ENCODE measurements at regions not wholly inside any gene's neighbourhood (a gene's known extent, or its start where the extent isn't known, plus 50 kb on each side); places are given as distances from the start of the nearest gene placed in this dataset.
"Not testable (repeated sequence)": the region's sequence is repeated elsewhere in the genome, so short reads cannot be mapped to it uniquely, and the experiment has no call there.

DNA sequence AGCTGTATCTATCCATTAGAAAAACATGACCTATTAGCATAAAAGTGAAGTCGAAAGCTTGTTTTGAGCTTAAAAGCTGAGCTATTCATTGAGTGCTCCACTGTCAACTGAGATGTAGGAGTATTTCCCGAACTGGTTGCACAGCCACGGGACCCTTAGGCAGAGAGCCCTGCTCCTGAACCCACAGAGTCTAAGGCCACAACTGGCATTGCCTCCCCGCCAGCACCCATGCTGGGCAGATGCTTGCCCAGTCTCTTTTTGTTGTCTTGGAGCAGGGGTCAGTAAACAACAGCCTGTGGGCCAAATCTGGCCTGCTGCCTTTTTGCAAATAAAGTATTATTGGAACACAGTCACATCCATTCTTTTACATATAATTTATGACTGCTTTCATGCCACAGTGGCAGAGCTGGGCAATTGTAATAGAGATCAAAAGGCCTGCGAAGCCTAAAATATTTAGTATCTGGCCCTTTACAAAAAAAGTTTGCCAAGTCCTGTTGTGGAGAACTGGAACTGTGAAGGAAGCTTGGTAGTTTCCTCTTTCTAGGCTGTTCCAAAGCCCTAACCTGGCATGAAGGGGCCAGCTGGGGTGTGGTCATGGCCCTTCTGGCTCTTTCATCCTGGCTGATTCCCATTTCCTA lies 58.4 kb upstream of the WAPL start:
- no peak for DNase-seq (ENCODE audit: low read depth in 3 of 3)

DNA sequence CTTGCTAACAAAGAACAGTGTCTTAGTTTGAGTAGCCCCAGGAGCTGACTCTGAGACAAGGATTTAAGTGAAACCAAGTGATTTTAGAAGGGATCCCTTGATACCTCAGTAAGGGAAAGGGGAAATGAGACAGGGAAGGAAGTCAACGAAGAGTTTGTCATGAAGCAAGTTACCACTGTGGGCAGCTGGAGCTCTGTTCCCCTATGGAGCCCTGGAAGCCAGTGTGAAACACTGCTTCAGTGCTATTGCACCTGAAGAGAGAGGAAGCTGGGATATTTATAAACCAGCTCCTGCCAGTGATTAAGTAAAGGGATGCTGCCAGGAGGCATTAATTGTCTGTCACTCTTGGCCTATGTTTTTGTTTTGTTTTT lies 58.9 kb upstream of the WAPL start:
- DNase-seq (ENCODE audit: low read depth in 3 of 3): no peak

DNA sequence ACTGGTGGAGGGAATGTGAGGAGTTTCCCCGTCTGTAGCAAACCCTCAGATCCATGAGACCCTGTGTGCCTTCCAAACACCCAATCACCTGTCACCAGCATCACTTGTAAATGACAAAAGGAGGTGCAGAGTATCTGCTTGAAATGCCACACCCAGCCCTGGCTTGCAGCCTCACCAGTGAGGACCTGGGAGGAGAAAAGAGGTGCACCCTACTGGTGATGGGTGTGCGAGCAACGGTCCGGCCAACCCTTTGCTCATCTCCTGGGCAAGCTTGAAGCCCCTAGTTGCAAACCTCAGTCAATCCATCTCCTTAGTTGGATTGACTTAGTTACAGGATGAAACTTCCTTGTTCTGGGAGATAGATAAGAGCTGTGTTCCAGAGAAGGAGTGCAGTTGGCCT lies 62.4 kb upstream of the WAPL start:
- no peak for DNase-seq (ENCODE audit: low read depth in 3 of 3)

DNA sequence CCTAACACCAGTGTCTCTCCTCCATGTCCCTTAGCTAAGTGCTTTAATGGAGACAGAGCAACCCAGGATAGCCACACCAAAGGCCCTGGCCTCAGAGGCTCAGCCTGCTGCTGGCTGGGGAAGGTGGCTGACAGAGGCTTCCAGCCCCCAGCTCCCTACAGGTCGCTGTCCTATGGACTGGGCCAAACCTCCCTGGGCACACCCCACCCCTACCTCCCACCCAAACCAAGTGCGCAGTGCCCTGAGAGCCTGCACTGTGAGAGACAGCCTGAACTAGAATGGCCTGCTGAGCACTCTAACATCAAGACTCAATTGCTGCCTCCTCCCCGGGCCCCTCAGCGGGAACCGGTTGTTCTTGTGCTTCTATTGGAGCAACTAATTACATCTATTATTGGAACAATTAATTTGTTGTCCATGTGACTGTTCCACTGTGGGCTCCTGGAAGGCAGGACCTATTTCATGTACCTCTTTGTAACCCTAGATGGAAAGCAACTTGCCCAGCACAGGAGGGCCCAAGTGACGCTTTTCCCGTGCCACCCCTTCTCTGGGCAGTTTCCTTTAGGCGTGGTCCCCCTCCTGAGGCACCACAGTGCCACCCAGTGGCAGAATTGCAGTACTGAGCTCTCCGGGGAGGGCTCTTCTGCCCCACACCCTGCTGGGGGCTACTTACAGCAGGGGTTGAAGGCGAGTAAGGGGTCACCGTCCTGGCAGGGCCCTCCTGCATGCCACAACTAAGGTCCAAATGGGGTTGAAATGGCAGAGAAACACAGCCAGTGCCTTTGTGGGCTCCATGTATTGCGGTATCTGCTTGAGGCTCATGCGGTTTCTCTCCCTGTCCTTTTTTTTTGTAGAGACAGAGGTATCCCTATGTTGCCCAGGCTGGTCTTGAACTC lies 63.7 kb upstream of the WAPL start:
- DNase-seq (ENCODE audit: low read depth in 3 of 3): peak; percentile 54 to 60 (median 58)

DNA sequence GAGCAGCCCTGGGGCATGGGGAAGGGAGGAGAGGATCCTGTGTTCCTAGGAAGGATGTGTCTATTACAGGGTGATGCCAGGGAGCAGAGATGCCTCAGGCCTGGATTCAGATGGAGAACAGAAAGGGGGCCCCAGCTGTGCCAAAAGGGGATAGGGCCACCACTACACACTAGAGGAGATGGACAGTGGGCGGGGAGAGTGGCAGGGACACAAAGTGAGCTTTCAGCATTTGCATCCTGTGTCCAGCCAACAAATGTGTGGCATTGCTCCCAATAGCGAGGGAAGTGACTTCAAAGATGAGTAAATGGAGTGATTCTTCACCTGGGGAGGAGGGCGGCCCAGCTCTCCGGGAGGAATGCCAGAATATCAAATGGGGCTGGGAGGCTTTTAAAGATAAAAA lies 64.9 kb upstream of the WAPL start:
- no peak for DNase-seq (ENCODE audit: low read depth in 3 of 3)

DNA sequence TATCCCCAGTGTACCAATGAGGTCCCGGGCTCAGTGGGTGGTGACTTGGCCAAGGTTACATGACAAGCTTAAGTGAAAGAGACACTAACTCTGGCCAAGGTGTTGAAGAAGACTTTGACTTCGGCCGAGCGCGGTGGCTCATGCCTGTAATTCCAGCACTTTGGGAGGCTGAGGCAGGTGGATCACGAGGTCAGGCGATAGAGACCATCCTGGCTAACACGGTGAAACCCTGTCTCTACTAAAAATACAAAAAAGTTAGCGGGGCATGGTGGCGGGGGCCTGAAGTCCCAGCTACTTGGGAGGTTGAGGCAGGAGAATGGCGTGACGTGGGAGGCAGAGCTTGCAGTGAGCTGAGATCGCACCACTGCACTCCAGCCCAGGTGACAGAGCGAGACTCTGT lies 65.6 kb upstream of the OPN4 start:
- not testable (repeated sequence) for DNase-seq (ENCODE audit: low read depth in 3 of 3)

DNA sequence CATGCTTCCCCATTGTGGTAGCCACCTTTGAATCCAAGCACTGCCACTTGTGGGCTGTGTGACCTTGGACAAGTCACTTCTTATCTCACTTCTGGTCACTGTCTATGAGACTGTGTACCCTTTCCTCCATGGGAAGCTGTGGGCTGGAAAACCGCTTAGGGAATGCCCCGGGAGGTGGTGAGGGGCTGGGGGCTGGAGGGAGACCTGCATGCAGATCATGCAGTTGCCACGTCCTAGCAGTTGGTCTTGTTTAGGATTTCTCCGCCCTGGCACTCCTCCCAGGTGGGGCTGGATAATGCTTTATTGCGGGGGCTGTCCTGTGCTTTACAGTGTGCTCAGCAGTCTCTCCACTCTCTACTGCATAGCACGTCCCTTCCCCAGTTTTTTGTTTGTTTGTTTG lies 62.9 kb upstream of the OPN4 start:
- DNase-seq (ENCODE audit: low read depth in 3 of 3): no peak

DNA sequence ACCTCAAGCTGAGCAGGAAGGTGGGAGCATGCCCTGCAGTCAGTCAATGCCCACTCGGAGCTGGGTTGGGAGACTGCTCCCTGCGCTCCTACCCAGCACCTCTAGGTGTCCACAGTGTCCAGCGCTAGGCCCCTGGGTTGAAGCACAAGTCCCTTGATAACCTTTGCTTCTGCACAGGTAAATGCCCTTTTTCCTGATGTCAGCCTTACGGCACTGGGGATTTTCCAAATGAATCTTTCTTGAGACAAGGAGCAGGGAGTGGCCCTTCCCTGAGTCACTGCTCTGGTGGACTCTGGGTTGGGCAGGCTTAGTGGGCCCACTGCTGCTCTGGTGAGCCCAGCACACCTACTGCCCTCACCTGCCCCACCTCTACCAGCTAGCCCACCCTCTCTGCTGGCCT lies 61.9 kb upstream of the OPN4 start:
- no peak for DNase-seq (ENCODE audit: low read depth in 3 of 3)

DNA sequence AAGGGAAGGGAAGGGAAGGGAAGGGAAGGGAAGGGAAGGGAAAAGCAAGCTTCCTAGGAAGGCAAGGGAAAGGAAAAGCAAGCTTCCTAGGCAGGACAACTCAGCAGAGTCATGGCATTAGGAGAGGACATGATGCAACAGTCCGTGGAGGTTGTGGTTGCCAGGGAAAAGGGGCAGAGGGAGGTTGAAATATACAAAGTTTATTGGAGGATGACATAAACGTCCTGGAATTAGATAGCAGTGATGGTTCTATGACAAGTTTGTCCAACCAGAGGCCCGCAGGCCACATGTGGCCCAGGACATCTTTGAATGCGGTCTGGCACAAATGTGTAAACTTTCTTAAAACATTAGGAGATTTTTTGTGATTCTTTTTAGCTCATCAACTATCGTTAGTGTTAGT lies 59.8 kb upstream of the OPN4 start:
- DNase-seq (ENCODE audit: low read depth in 3 of 3): no peak

DNA sequence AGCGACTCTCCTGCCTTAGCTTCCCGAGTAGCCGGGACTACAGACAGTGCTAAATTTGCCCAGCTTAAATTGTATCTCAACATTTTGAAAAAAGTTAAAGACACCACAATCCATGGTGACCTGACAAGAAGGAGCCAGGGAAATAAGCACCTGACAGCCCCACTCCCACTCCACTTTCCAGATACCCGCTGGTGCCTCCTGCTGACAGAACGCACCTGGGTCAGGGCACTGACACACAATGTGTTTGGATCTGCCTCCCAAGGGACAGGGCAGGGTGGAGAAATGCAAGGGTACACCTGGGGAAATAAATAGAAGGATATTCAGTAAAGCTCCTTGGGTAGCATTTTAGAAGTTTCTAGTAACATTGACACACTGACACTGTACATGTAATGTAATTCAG lies 58.9 kb upstream of the OPN4 start:
- no peak for DNase-seq (ENCODE audit: low read depth in 3 of 3)

DNA sequence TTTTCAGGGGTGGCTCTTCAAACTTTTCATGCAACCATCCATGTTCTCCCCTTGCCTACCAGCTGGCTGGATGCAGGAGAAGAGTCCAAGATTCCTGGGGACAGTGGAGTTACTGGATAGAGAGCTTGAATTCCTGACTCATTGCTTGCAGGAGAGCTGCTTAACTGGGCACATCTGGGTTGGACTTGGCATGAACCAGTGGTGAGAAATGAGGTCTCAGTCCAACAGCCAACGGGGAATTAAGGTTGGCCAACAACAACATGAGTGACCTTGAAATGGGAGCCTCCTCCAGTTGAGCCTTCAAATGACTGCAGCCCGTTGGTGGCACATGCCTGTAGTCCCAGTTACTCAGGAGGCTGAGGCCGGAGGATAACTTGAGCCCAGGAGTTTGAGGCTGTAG lies 58.1 kb upstream of the OPN4 start:
- DNase-seq (ENCODE audit: low read depth in 3 of 3): no peak

DNA sequence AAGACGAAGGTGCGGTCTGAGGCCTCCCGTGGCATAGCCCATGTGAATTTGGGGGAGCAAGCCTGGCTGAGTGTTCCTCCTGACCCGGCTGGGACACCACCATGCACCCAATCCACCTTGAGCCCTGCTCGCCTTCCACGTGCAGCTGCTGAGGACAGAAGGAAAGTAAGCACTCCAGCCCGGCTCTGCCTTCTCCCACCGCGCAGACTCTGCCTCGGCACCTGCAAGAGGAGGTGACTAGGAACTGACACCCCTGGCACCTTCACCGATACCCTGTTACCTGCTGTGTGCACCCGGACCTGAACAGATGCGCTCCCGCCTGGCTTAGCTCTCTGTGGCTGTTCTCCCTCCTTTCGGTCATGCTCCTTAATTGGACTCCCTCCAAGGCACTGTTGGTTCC lies 57.0 kb upstream of the OPN4 start:
- DNase-seq (ENCODE audit: low read depth in 3 of 3): no peak

DNA sequence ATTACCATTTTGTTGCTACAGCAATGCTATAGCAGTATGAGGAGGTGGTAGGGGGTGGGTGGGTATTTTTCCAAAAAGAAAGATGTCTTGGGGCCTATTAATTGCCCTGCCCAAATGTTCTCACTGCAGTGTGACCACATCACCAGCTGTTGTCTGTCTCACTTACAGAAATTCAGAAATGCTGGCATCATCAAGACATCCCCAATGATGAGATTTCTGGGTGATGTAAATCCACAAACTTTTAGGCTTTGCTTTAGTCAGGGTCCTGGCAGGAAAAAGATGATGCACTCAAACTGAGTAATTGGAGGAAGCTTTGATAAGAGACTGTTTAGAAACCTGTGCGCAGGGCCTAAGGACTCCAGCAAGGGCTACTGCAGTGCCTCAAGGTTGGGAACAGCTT lies 56.2 kb upstream of the OPN4 start:
- no peak for DNase-seq (ENCODE audit: low read depth in 3 of 3)

DNA sequence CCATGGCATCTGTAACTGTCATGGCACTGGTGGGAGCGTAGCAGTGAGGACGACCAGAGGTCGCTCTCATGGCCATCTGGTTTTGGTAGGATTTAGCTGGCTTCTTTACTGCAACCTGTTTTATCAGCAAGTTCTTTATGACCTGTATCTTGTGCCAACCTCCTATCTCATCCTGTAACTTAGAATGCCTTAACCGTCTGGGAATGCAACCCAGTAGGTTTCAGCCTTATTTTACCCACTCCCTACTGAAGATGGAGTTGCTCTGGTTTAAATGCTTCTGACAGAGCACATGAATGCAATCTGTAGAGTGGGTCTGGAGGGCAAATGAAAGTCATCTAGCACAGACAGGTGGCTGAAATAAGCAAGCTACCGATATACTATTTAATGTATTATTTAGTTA lies 55.3 kb upstream of the OPN4 start:
- DNase-seq (ENCODE audit: low read depth in 3 of 3): no peak

DNA sequence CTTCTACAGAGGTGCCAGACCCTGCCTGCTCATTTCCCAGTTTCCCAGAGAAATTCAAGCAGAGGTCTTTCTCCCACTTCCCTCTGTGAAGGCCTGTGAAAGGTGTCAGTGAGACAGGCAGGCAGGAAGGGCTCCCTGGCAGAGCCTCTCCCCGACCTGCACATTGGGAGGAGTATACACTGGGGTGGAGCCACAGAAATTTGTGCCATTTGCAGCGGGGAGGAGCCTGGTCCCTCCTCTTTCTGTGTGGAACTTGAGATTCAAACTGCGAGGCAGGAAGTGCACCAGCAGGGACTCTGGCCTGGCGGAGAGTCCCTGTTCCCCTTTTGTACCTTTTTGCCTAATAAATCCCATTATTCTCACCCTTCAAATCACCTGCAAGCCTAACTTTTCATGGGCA lies 54.6 kb upstream of the OPN4 start:
- DNase-seq (ENCODE audit: low read depth in 3 of 3): no peak

DNA sequence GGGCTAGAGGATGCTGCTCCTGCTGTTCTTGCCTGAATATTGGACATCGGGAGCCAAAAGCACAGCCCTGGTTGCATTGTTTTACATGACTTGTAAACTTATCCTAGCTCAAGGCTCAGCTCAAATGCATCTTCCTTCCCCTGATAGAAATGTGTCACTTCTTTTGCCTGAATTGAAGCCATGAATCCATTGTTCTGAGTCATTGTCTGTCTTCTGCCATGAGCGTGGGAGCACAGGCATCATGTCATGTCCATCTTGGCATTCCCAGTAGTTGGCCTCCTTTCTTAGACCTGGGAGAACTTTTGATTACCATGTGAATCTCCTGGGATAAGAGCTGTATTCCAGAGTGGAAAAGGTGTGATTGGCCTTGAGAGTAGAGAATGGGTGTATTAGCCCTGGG lies 54.1 kb upstream of the OPN4 start:
- no peak for DNase-seq (ENCODE audit: low read depth in 3 of 3)

DNA sequence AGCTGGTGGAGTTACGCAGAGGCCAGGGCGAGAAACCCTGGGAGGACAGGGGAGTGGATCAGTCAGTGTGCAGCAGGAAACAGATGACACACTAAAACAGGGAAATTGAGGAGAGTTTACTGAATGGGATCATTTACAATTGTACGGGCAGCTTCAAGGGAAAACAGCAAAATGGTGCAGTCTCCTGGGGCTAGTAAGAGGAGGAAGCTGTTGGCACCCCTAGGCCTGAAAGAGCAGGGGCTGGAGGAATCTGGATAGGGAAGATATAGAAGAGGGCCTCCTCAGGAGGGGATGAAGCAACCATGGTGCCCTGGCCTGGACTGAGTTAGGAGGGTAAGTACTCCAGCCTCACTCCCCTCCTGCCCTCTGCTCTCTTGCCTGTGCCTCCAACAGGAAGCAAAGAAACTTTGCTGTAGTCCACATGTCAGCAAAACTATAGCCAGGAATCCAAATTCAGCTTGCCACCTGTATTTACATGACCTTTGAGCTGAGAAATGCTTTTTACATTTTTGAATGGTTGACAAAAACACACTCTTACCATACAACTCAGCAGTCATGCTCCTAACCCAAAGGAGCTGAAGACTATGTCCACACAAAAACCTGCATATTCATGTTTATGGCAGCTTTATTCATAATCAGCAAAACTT lies 52.3 kb upstream of the OPN4 start:
- no peak for DNase-seq (ENCODE audit: low read depth in 3 of 3)

DNA sequence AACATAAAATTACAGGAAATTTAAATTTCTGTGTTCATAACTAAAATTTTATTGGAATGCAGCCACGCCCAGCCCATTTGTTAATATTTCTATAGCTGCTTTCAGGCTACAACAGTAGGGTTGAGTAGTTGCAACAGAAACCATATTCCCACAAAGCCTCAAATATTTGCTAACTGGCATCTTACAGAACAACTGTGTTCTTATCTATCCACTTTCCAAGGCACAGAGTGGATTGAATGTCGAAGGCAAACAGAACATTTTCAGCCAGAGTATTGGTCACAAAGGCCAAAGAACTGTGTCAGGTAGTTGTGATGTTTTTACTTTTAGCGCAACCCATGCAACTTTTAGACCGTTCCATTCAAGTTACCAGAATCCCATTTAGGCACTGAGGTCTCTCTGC lies 51.1 kb upstream of the OPN4 start:
- no peak for DNase-seq (ENCODE audit: low read depth in 3 of 3)
